OCI-LY1 (cell line): ENCODE measurements at regions not wholly inside any gene's neighbourhood (a gene's known extent, or its start where the extent isn't known, plus 50 kb on each side); places are given as distances from the start of the nearest gene placed in this dataset.

Source experiments
- EZH2 ChIP-seq: fragments of 200-600 bp; sonication (generic), shearing (Covaris generic); IDR thresholded peaks from 2 replicates; pipeline ENCODE4 v1.8.0; 2017; ENCODE audit warnings: borderline replicate concordance, mixed run types, mild to moderate bottlenecking, antibody characterized with exemption, low read length, moderate library complexity, mixed read lengths
- TF ChIP-seq, protein P1 (sequence below): fragments of 200-600 bp; sonication (generic), shearing (Covaris generic); IDR thresholded peaks from 2 replicates; pipeline ENCODE4 v1.5.1; 2017; ENCODE audit warnings: mild to moderate bottlenecking, antibody characterized with exemption, low read length, moderate library complexity, mixed read lengths

DNA sequence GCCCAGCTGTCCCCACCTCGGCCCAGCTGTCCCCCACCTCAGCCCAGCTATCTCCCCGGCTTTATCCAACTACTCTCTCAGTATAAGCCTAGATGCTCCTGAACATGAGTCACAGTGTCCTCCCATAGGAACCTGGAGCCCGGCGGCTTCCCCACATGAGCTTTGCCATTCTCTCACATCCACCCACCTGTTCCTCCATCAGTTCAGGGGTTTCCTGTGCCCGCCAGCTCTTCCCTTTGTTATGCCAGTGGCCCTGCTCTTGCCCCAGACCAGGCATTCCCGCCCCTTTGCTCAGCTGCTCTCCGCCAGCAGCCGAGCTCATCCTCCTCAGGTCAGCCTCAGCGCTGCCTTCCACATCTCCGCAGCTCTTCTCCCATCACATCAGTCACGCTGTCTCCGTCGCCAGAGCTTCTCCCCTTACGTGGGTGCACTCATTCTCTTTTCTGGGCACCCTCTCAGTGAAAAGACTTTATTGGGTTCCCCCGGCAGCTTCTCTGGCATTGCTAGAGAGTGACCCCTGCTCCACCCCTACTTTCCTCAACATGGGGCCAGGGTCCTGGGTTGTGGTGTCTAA, 89.5 kb upstream of the CSF3R start:
- TF ChIP-seq EZH2: no peak
- TF ChIP-seq, protein P1, sequence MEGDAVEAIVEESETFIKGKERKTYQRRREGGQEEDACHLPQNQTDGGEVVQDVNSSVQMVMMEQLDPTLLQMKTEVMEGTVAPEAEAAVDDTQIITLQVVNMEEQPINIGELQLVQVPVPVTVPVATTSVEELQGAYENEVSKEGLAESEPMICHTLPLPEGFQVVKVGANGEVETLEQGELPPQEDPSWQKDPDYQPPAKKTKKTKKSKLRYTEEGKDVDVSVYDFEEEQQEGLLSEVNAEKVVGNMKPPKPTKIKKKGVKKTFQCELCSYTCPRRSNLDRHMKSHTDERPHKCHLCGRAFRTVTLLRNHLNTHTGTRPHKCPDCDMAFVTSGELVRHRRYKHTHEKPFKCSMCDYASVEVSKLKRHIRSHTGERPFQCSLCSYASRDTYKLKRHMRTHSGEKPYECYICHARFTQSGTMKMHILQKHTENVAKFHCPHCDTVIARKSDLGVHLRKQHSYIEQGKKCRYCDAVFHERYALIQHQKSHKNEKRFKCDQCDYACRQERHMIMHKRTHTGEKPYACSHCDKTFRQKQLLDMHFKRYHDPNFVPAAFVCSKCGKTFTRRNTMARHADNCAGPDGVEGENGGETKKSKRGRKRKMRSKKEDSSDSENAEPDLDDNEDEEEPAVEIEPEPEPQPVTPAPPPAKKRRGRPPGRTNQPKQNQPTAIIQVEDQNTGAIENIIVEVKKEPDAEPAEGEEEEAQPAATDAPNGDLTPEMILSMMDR: no peak
